Body of pancreas (tissue), 4 donors: ENCODE measurements at regions not wholly inside any gene's neighbourhood (a gene's known extent, or its start where the extent isn't known, plus 50 kb on each side); places are given as distances from the start of the nearest gene placed in this dataset.

Experiments
- POLR2A ChIP-seq, 3 donors: fragments of 450-650 bp; IDR thresholded peaks; one replicate each; pipeline ENCODE4 v1.6.1; 2016; ENCODE audit warnings: antibody characterized with exemption in 3 of 3, mild to moderate bottlenecking in 2 of 3
- TF ChIP-seq, protein P1 (sequence below), 7 experiments: fragments of 450-650 bp in 4 of 7; fragments of 200-600 bp in 3 of 7; sonication (generic) in 3 of 7; IDR thresholded peaks; one replicate each; pipeline ENCODE4 v1.5.1; 2016 to 2019; ENCODE audit warnings: antibody characterized with exemption in 7 of 7

DNA sequence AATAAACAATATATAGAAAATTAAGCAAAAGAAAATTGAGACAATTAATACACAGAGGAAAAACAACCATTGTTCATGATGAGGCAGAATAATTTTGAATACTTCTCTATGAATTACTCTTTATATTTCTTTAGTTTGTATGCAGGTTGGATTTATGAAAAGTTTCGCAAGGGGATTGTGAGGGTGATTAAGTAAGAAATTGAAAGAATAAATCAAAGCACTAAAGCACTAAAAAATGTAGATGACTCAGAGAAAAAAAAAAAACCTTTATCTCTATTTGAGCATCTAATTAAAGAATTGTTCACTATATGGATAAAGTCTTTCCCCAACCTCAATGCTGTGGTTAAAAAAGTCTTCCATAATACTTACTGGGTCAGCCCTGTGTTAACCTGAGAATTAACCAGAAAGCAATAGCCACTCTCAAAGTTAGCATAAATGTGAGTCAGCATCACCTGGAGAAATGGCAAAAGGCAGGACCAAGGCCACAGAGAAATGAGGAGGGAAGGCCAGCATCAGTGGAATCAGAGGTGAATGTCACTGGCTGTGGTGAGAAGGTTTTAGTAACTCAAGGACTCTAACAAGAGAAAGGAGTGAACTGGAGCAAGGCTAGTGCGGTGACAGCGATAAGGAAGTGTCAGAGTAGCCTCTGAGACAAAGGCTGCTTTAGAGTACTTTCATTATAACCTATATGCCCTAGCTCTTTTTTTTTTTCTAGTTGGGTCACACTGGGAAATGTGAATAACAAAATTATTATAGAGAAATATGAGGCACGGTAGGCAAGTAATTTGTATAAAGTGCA, 310.4 kb downstream of the KCNC2 start:
- TF ChIP-seq, protein P1, sequence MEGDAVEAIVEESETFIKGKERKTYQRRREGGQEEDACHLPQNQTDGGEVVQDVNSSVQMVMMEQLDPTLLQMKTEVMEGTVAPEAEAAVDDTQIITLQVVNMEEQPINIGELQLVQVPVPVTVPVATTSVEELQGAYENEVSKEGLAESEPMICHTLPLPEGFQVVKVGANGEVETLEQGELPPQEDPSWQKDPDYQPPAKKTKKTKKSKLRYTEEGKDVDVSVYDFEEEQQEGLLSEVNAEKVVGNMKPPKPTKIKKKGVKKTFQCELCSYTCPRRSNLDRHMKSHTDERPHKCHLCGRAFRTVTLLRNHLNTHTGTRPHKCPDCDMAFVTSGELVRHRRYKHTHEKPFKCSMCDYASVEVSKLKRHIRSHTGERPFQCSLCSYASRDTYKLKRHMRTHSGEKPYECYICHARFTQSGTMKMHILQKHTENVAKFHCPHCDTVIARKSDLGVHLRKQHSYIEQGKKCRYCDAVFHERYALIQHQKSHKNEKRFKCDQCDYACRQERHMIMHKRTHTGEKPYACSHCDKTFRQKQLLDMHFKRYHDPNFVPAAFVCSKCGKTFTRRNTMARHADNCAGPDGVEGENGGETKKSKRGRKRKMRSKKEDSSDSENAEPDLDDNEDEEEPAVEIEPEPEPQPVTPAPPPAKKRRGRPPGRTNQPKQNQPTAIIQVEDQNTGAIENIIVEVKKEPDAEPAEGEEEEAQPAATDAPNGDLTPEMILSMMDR (IDR thresholded peaks at IDR 0.05), result no peak
- no peak for TF ChIP-seq POLR2A (IDR thresholded peaks at IDR 0.05)
